ENCODE measurements at regions not wholly inside any gene's neighbourhood (a gene's known extent, or its start where the extent isn't known, plus 50 kb on each side); places are given as distances from the start of the nearest gene placed in this dataset.

- peaks cover 0 to 3% (median 0%) of the 10 kb centered on the region in 4 donors for H3K9me3 ChIP-seq
- WGBS, 2 donors: 89 to 91% methylated on average over 3 of the region's 3 CpGs
- H3K4me3 ChIP-seq: no peak overlapping the region
- no peak for TF ChIP-seq POLR2AphosphoS5 (IDR thresholded peaks at IDR 0.05)
- TF ChIP-seq CTCF (IDR thresholded peaks at IDR 0.05): no peak
- no peak for TF ChIP-seq POLR2A (IDR thresholded peaks at IDR 0.05)
- no peak for TF ChIP-seq EP300 (IDR thresholded peaks at IDR 0.05)
- ATAC-seq (ENCODE audit: low FRiP score in 2 of 2) (no peak), DNase-seq (no peak)
- no peaks in the 10 kb centered on the region for H3K4me1 ChIP-seq
- H3K27ac ChIP-seq: no peak overlapping the region
- H3K36me3 ChIP-seq: no peaks in the 10 kb centered on the region
- no peaks in the 10 kb centered on the region for H3K27me3 ChIP-seq
Observed at GRCh38 chr7:132713893-132714292, 137.6 kb upstream of the PLXNA4 start.

DNA sequence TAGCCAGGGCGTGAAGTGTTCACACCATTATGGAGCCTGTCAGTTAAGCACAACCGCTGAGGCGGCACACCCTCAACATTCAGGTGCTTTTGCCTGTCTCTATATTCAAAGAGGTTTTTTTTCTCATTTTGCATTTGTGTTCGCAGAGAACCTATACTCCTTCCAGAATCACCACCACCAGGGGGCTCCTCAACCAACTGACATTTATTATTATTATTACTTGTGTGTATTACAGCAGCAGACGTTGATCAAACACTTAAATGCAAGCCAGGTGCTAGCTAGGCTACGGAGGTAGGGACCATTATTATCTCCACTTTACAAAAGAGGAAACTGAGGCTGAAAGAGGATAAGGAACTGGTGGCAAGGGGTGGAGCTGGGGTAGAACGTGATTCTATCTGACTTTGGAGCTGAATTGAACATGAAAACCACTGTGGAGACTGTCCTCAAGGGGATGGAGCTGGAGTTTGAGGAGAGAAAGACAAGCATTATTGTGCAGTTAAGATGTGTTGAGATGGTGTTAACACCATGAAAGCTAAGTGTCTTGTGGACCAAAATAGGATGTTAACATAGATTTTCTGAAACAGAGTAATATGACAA is 133.8 kb upstream of the PLXNA4 start:
- no peak overlapping the region for H3K27ac ChIP-seq
- H3K4me1 ChIP-seq: no peaks in the 10 kb centered on the region
- no peak for TF ChIP-seq POLR2A (IDR thresholded peaks at IDR 0.05)
- peak in 4 of 6 experiments; percentile 27 to 41 (median 33) for TF ChIP-seq CTCF (IDR thresholded peaks at IDR 0.05)
- DNase-seq (no peak), ATAC-seq (ENCODE audit: low FRiP score in 2 of 2) (no peak)
- H3K4me3 ChIP-seq: no peak overlapping the region
- WGBS, 2 donors: 65 to 73% methylated on average over 7 of the region's 7 CpGs
- H3K36me3 ChIP-seq: no peaks in the 10 kb centered on the region
- H3K27me3 ChIP-seq: no peaks in the 10 kb centered on the region
- H3K9me3 ChIP-seq: no peaks in the 10 kb centered on the region

DNA sequence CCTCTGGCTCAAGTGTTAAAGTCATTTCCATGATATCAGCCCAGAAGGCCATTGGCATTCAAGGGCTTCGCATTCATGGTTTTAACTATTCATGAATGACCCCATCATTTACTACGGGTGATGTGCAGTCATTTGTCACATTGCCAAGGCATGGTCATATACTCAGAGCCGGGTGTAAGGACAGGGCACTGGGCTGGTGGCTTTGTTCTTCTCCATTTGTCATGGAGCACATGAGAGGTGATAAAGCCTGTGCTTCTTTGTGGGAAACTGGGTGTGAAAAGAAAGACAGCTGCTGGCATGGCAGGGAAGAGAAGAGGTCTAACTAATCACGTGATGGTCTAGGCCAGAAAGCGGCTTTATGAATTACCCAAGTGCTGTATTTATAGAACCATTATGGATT is 132.2 kb upstream of the PLXNA4 start:
- Histone ChIP-seq H3K27ac (no peak overlapping the region), H3K4me1 (no peaks in the 10 kb centered on the region), H3K36me3 (no peaks in the 10 kb centered on the region), H3K27me3 (no peaks in the 10 kb centered on the region), H3K4me3 (no peak overlapping the region), H3K9me3 (no peaks in the 10 kb centered on the region)
- 89 to 92% methylated on average over 4 to 5 of the region's 5 CpGs for WGBS, 2 donors
- ATAC-seq (ENCODE audit: low FRiP score in 2 of 2): no peak
- no peak for DNase-seq
- TF ChIP-seq CTCF (IDR thresholded peaks at IDR 0.05) (no peak), POLR2AphosphoS5 (IDR thresholded peaks at IDR 0.05) (no peak), POLR2A (IDR thresholded peaks at IDR 0.05) (no peak), EP300 (IDR thresholded peaks at IDR 0.05) (no peak)

GRCh38 chr7:132705146-132705545 is 128.9 kb upstream of the PLXNA4 start:
- no peak for TF ChIP-seq EP300 (IDR thresholded peaks at IDR 0.05)
- TF ChIP-seq POLR2A (IDR thresholded peaks at IDR 0.05): no peak
- no peak for TF ChIP-seq POLR2AphosphoS5 (IDR thresholded peaks at IDR 0.05)
- no peak for TF ChIP-seq CTCF (IDR thresholded peaks at IDR 0.05)
- H3K36me3 ChIP-seq: no peaks in the 10 kb centered on the region
- no peak overlapping the region for H3K27ac ChIP-seq
- no peak for DNase-seq
- H3K4me3 ChIP-seq: no peak overlapping the region
- no peak for ATAC-seq (ENCODE audit: low FRiP score in 2 of 2)
- no peaks in the 10 kb centered on the region for H3K4me1 ChIP-seq
- WGBS, 2 donors: 59 to 62% methylated on average over 5 of the region's 5 CpGs
- no peaks in the 10 kb centered on the region for H3K27me3 ChIP-seq
- no peaks in the 10 kb centered on the region for H3K9me3 ChIP-seq

- Histone ChIP-seq H3K36me3 (no peaks in the 10 kb centered on the region), H3K27ac (no peak overlapping the region), H3K27me3 (no peaks in the 10 kb centered on the region), H3K4me3 (no peak overlapping the region), H3K4me1 (no peaks in the 10 kb centered on the region), H3K9me3 (no peaks in the 10 kb centered on the region)
- ATAC-seq (ENCODE audit: low FRiP score in 2 of 2): no peak
- no peak for TF ChIP-seq EP300 (IDR thresholded peaks at IDR 0.05)
- TF ChIP-seq POLR2AphosphoS5 (IDR thresholded peaks at IDR 0.05): no peak
- no peak for TF ChIP-seq CTCF (IDR thresholded peaks at IDR 0.05)
- TF ChIP-seq POLR2A (IDR thresholded peaks at IDR 0.05): no peak
- DNase-seq: no peak
- WGBS, 2 donors: 87% methylated on average over 7 of the region's 7 CpGs
Observed at GRCh38 chr7:132703742-132704141, 127.5 kb upstream of the PLXNA4 start.

Data from upper lobe of left lung (tissue), 6 donors.